ENCODE measurements at regions not wholly inside any gene's neighbourhood (a gene's known extent, or its start where the extent isn't known, plus 50 kb on each side); places are given as distances from the start of the nearest gene placed in this dataset.

DNA sequence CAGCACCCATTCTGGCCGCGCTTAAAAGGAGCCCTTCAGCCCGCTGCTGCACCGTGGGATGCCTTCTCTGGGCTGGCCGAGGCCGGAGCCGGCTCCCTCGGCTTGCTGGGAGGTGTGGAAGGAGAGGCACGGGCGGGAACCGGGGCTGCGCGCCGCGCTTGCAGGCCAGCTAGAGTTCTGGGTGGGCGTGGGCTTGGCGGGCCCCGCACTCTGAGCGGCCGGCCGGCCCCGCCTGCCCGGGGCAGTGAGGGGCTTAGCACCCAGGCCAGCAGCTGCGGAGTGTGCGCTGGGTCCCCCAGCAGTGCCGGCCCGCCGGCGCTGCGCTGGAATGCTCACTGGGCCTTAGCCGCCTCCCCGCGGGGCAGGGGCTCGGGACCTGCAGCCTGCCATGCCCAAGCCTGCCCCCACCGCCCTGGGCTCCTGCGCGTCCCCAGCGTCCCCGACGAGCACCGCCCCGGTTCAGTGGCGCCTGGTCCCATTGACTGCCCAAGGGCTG lies 111.3 kb downstream of the PCDH18 start:
- Mint-ChIP-seq H3K9me3 (peaks cover 3 to 16% (median 10%) of the 10 kb centered on the region in 7 donors), H3K4me3 (no peak overlapping the region), H3K27me3 (ENCODE audit: low read depth in 3 of 3) (peaks cover 0 to 2% (median 0%) of the 10 kb centered on the region in 3 donors), H3K36me3 (no peaks in the 10 kb centered on the region), H3K27ac (no peak overlapping the region), H3K4me1 (no peaks in the 10 kb centered on the region)
- DNase-seq = no peak
- no peak overlapping the region for H2AFZ ChIP-seq (ENCODE audit: insufficient read depth, low read depth, low read length, poor library complexity, severe bottlenecking)
- no peak overlapping the region for H3K9ac ChIP-seq (ENCODE audit: insufficient read depth, low read length, poor library complexity, severe bottlenecking)
- no peaks in the 10 kb centered on the region for H4K20me1 ChIP-seq (ENCODE audit: insufficient read depth, low read length)
- H3K27me3 ChIP-seq (ENCODE audit: control insufficient read depth in 2 of 2, insufficient read depth in 2 of 2, low read length in 2 of 2) = no peaks in the 10 kb centered on the region
- H3K9me3 ChIP-seq (replicated peaks in 1 of 2; ENCODE audit: control insufficient read depth in 1 of 2, insufficient read depth in 1 of 2, low read length in 2 of 2) = peaks cover 11 to 16% of the 10 kb centered on the region in 2 donors
- intact Hi-C loops (cut with micrococcal nuclease) = no loop called here
- H3K36me3 ChIP-seq (replicated peaks in 1 of 2; ENCODE audit: control insufficient read depth in 1 of 2, insufficient read depth in 2 of 2, low read length in 2 of 2) = no peaks in the 10 kb centered on the region
- H3K79me2 ChIP-seq (ENCODE audit: insufficient read depth, low read length) = no peaks in the 10 kb centered on the region
- WGBS (ENCODE audit: insufficient coverage) = 96% methylated on average over 39 of the region's 43 CpGs
- H3K4me2 ChIP-seq (replicated peaks; ENCODE audit: extremely low read depth, low read length, poor library complexity, severe bottlenecking) = no peak overlapping the region
- H3K4me3 ChIP-seq (replicated peaks in 1 of 3; ENCODE audit: low read depth in 2 of 3, low read length in 3 of 3) = no peak overlapping the region
- TF ChIP-seq CTCF (IDR thresholded peaks at IDR 0.05) = no peak
- no peaks in the 10 kb centered on the region for H3K4me1 ChIP-seq (ENCODE audit: control insufficient read depth in 1 of 2, insufficient read depth in 2 of 2, low read length in 2 of 2)
- no peak overlapping the region for H3K27ac ChIP-seq (ENCODE audit: low read depth in 1 of 2, low read length in 2 of 2)

GRCh38 chr4:137417676-137418075 lies 114.6 kb downstream of the PCDH18 start:
- Histone ChIP-seq H3K27ac (ENCODE audit: low read depth in 1 of 2, low read length in 2 of 2) (no peak overlapping the region), H2AFZ (ENCODE audit: insufficient read depth, low read depth, low read length, poor library complexity, severe bottlenecking) (no peak overlapping the region), H3K9ac (ENCODE audit: insufficient read depth, low read length, poor library complexity, severe bottlenecking) (no peak overlapping the region), H3K9me3 (replicated peaks in 1 of 2; ENCODE audit: control insufficient read depth in 1 of 2, insufficient read depth in 1 of 2, low read length in 2 of 2) (peaks cover 6 to 13% of the 10 kb centered on the region in 2 donors), H3K36me3 (replicated peaks in 1 of 2; ENCODE audit: control insufficient read depth in 1 of 2, insufficient read depth in 2 of 2, low read length in 2 of 2) (no peaks in the 10 kb centered on the region), H3K4me3 (replicated peaks in 1 of 3; ENCODE audit: low read depth in 2 of 3, low read length in 3 of 3) (no peak overlapping the region), H3K79me2 (ENCODE audit: insufficient read depth, low read length) (no peaks in the 10 kb centered on the region), H3K4me1 (ENCODE audit: control insufficient read depth in 1 of 2, insufficient read depth in 2 of 2, low read length in 2 of 2) (no peaks in the 10 kb centered on the region), H4K20me1 (ENCODE audit: insufficient read depth, low read length) (no peaks in the 10 kb centered on the region), H3K27me3 (ENCODE audit: control insufficient read depth in 2 of 2, insufficient read depth in 2 of 2, low read length in 2 of 2) (no peaks in the 10 kb centered on the region), H3K4me2 (replicated peaks; ENCODE audit: extremely low read depth, low read length, poor library complexity, severe bottlenecking) (no peak overlapping the region)
- H3K36me3 Mint-ChIP-seq = no peaks in the 10 kb centered on the region
- no peak overlapping the region for H3K27ac Mint-ChIP-seq
- TF ChIP-seq CTCF (IDR thresholded peaks at IDR 0.05) = no peak
- no peak overlapping the region for H3K4me3 Mint-ChIP-seq
- H3K27me3 Mint-ChIP-seq (ENCODE audit: low read depth in 3 of 3) = peaks cover 0 to 2% (median 0%) of the 10 kb centered on the region in 3 donors
- H3K4me1 Mint-ChIP-seq = no peaks in the 10 kb centered on the region
- no CpG with 5 or more reads among the region's 2 CpGs for WGBS (ENCODE audit: insufficient coverage)
- H3K9me3 Mint-ChIP-seq = peaks cover 2 to 13% (median 9%) of the 10 kb centered on the region in 7 donors
- no peak for DNase-seq
- intact Hi-C loops (cut with micrococcal nuclease) = no loop called here
